WTC11 (cell line): ENCODE measurements at regions not wholly inside any gene's neighbourhood (a gene's known extent, or its start where the extent isn't known, plus 50 kb on each side); places are given as distances from the start of the nearest gene placed in this dataset.

Source experiments
- CREB1 ChIP-seq: sonication (generic); formaldehyde crosslinking; IDR thresholded peaks from 2 replicates; pipeline ENCODE4 v1.8.0; 2023; ENCODE audit warnings: mild to moderate bottlenecking, missing genetic modification reagents
- GABPB1 ChIP-seq: sonication (generic); formaldehyde crosslinking; IDR thresholded peaks from 2 replicates; pipeline ENCODE4 v1.8.1; 2023; ENCODE audit warnings: mild to moderate bottlenecking, missing genetic modification reagents
- HMGA2 ChIP-seq: fragments of 250-450 bp; sonication (Bioruptor Pico); IDR thresholded peaks from 2 replicates; pipeline ENCODE4 v1.4.0; 2021; ENCODE audit warnings: mild to moderate bottlenecking, moderate library complexity
- NR3C1 ChIP-seq: sonication (generic); formaldehyde crosslinking; conservative IDR thresholded peaks from 2 replicates; pipeline ENCODE4 v1.8.1; 2023; ENCODE audit warnings: low read depth, mild to moderate bottlenecking, missing genetic modification reagents
- SP1 ChIP-seq: sonication (generic); formaldehyde crosslinking; conservative IDR thresholded peaks from 2 replicates; pipeline ENCODE4 v1.8.1; 2022; ENCODE audit warnings: missing genetic modification reagents
- TCF7 ChIP-seq: sonication (generic); formaldehyde crosslinking; IDR thresholded peaks from 2 replicates; pipeline ENCODE4 v1.8.0; 2022; ENCODE audit warnings: mild to moderate bottlenecking, low read depth, missing genetic modification reagents, moderate library complexity
- TEAD4 ChIP-seq: sonication (generic); formaldehyde crosslinking; IDR thresholded peaks from 2 replicates; pipeline ENCODE4 v1.8.0; 2022; ENCODE audit warnings: mild to moderate bottlenecking, missing genetic modification reagents
- ZNF416 ChIP-seq: fragments of 250-450 bp; sonication (Bioruptor Pico); IDR thresholded peaks from 2 replicates; pipeline ENCODE4 v1.9.0; 2021; ENCODE audit warnings: mild to moderate bottlenecking, inconsistent platforms
- TF ChIP-seq, protein P1 (sequence below): fragments of 200-600 bp; IDR thresholded peaks from 2 replicates; pipeline ENCODE4 v1.8.0; 2022; ENCODE audit warnings: antibody characterized with exemption
- TF ChIP-seq, protein P2 (sequence below): sonication (generic); formaldehyde crosslinking; IDR thresholded peaks from 2 replicates; pipeline ENCODE4 v1.8.1; 2023; ENCODE audit warnings: mild to moderate bottlenecking, missing genetic modification reagents, moderate library complexity
- TF ChIP-seq, protein P3 (sequence below): sonication (generic); formaldehyde crosslinking; IDR thresholded peaks from 2 replicates; pipeline ENCODE4 v1.8.0; 2022; ENCODE audit warnings: mild to moderate bottlenecking, missing genetic modification reagents
- TF ChIP-seq, protein P4 (sequence below): sonication (generic); formaldehyde crosslinking; IDR thresholded peaks from 2 replicates; pipeline ENCODE4 v1.8.1; 2022; ENCODE audit warnings: mild to moderate bottlenecking, missing genetic modification reagents, moderate library complexity, borderline replicate concordance

DNA sequence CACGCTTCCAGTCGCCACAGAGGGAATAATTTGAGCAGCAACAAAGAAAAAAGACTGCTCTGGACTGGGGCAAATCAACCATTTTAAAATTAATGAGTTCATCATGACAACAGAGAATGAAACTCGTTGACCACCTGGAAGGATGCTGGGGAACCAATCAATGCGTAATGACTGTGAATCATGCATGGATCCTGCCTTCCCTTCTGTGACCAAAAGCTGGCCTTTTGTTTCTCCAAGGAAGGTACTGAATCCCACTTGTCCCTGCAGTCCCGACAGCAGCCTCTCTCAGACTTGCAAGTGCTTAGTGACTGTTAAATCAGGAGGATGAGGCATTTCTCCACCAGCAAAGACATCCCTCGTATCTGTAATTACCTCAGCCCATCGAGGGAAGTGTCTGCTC is 68.0 kb upstream of the TNS3 start:
- TF ChIP-seq CREB1 (CRISPR knock-in tag) (no peak), GABPB1 (CRISPR knock-in tag) (no peak), TCF7 (CRISPR knock-in tag) (no peak), SP1 (CRISPR knock-in tag) (no peak), TEAD4 (CRISPR knock-in tag) (no peak), HMGA2 (no peak), NR3C1 (no peak), ZNF416 (no peak)
- TF ChIP-seq, protein P1, sequence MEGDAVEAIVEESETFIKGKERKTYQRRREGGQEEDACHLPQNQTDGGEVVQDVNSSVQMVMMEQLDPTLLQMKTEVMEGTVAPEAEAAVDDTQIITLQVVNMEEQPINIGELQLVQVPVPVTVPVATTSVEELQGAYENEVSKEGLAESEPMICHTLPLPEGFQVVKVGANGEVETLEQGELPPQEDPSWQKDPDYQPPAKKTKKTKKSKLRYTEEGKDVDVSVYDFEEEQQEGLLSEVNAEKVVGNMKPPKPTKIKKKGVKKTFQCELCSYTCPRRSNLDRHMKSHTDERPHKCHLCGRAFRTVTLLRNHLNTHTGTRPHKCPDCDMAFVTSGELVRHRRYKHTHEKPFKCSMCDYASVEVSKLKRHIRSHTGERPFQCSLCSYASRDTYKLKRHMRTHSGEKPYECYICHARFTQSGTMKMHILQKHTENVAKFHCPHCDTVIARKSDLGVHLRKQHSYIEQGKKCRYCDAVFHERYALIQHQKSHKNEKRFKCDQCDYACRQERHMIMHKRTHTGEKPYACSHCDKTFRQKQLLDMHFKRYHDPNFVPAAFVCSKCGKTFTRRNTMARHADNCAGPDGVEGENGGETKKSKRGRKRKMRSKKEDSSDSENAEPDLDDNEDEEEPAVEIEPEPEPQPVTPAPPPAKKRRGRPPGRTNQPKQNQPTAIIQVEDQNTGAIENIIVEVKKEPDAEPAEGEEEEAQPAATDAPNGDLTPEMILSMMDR: no peak
- TF ChIP-seq, protein P2, sequence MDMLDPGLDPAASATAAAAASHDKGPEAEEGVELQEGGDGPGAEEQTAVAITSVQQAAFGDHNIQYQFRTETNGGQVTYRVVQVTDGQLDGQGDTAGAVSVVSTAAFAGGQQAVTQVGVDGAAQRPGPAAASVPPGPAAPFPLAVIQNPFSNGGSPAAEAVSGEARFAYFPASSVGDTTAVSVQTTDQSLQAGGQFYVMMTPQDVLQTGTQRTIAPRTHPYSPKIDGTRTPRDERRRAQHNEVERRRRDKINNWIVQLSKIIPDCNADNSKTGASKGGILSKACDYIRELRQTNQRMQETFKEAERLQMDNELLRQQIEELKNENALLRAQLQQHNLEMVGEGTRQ (CRISPR knock-in tag): no peak
- TF ChIP-seq, protein P3, sequence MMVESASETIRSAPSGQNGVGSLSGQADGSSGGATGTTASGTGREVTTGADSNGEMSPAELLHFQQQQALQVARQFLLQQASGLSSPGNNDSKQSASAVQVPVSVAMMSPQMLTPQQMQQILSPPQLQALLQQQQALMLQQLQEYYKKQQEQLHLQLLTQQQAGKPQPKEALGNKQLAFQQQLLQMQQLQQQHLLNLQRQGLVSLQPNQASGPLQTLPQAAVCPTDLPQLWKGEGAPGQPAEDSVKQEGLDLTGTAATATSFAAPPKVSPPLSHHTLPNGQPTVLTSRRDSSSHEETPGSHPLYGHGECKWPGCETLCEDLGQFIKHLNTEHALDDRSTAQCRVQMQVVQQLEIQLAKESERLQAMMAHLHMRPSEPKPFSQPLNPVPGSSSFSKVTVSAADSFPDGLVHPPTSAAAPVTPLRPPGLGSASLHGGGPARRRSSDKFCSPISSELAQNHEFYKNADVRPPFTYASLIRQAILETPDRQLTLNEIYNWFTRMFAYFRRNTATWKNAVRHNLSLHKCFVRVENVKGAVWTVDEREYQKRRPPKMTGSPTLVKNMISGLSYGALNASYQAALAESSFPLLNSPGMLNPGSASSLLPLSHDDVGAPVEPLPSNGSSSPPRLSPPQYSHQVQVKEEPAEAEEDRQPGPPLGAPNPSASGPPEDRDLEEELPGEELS (CRISPR knock-in tag): no peak
- TF ChIP-seq, protein P4, sequence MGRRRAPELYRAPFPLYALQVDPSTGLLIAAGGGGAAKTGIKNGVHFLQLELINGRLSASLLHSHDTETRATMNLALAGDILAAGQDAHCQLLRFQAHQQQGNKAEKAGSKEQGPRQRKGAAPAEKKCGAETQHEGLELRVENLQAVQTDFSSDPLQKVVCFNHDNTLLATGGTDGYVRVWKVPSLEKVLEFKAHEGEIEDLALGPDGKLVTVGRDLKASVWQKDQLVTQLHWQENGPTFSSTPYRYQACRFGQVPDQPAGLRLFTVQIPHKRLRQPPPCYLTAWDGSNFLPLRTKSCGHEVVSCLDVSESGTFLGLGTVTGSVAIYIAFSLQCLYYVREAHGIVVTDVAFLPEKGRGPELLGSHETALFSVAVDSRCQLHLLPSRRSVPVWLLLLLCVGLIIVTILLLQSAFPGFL (CRISPR knock-in tag): no peak
